ENCODE measurements at regions not wholly inside any gene's neighbourhood (a gene's known extent, or its start where the extent isn't known, plus 50 kb on each side); places are given as distances from the start of the nearest gene placed in this dataset.

DNA sequence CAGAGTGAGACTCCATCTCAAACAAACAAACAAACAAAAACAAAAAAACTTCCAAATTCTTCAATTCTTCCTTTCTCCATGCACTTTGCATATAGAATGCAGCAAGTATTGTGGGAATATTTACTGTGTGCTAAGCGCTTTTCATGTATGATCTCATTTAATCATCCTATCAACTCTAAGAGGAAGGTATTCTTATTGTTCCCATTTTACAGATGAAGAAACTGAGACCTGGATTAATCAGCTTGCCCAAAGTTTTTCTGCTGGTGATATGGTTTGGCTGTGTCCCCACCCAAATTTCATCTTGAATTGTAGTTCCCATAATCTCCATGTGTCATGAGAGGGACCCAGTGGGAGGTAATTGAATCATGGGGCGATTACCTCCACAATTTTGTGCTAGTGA, 56.6 kb upstream of the KCNG1 start:
- Histone ChIP-seq H3K4me1 (ENCODE audit: control insufficient read depth, insufficient read depth, low read length, poor library complexity, severe bottlenecking) (no peaks in the 10 kb centered on the region), H3K36me3 (ENCODE audit: control insufficient read depth, insufficient read depth, low read length) (no peaks in the 10 kb centered on the region), H3K27ac (ENCODE audit: insufficient read depth, low read length, poor library complexity, severe bottlenecking) (no peak overlapping the region), H3K4me3 (ENCODE audit: low read depth, low read length) (no peak overlapping the region), H3K27me3 (ENCODE audit: control insufficient read depth, insufficient read depth, low read length) (no peaks in the 10 kb centered on the region), H3K9me3 (ENCODE audit: control insufficient read depth in 2 of 2, low read length in 2 of 2) (no peaks in the 10 kb centered on the region)
- H3K27me3 Mint-ChIP-seq = peaks cover 19% of the 10 kb centered on the region
- no peak for ATAC-seq (ENCODE audit: low read depth in 2 of 2)
- DNase-seq = no peak
- no peaks in the 10 kb centered on the region for H3K36me3 Mint-ChIP-seq
- no peak overlapping the region for H3K4me3 Mint-ChIP-seq
- no peak overlapping the region for H3K27ac Mint-ChIP-seq
- peaks cover 0 to 2% (median 0%) of the 10 kb centered on the region in 4 donors for H3K4me1 Mint-ChIP-seq
- H3K9me3 Mint-ChIP-seq = peaks cover 0 to 4% (median 0%) of the 10 kb centered on the region in 7 donors

DNA sequence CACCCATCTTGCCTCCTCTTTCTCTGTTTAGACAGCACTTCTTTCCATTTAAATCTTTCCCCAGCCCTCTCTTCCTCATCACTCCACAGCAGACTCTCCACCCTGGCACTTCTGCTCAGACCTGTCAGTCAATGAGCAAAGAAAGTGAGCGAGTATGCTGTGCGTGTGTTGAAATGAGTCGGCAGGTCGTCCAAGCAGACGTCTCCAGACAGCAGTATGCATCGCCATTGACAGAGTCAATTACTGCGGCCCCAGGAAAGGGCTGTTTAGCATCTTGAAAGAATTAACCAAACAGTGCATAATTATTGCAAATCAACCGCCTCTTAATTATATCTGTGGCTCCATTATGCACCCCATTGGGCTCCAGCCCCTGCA, 54.8 kb upstream of the KCNG1 start:
- Mint-ChIP-seq H3K4me3 (no peak overlapping the region), H3K4me1 (peaks cover 0 to 2% (median 0%) of the 10 kb centered on the region in 4 donors), H3K27ac (no peak overlapping the region), H3K9me3 (peaks cover 0 to 4% (median 0%) of the 10 kb centered on the region in 7 donors), H3K27me3 (peaks cover 31% of the 10 kb centered on the region), H3K36me3 (no peaks in the 10 kb centered on the region)
- no peak for DNase-seq
- Histone ChIP-seq H3K4me3 (ENCODE audit: low read depth, low read length) (no peak overlapping the region), H3K27me3 (ENCODE audit: control insufficient read depth, insufficient read depth, low read length) (no peaks in the 10 kb centered on the region), H3K36me3 (ENCODE audit: control insufficient read depth, insufficient read depth, low read length) (no peaks in the 10 kb centered on the region), H3K9me3 (ENCODE audit: control insufficient read depth in 2 of 2, low read length in 2 of 2) (peaks cover 0 to 5% of the 10 kb centered on the region in 2 experiments), H3K27ac (ENCODE audit: insufficient read depth, low read length, poor library complexity, severe bottlenecking) (no peak overlapping the region), H3K4me1 (ENCODE audit: control insufficient read depth, insufficient read depth, low read length, poor library complexity, severe bottlenecking) (no peaks in the 10 kb centered on the region)
- ATAC-seq (ENCODE audit: low read depth in 2 of 2) = no peak

- no peak overlapping the region for H3K27ac ChIP-seq (ENCODE audit: insufficient read depth, low read length, poor library complexity, severe bottlenecking)
- peaks cover 0 to 4% (median 0%) of the 10 kb centered on the region in 7 donors for H3K9me3 Mint-ChIP-seq
- no peak overlapping the region for H3K4me3 Mint-ChIP-seq
- no peaks in the 10 kb centered on the region for H3K36me3 ChIP-seq (ENCODE audit: control insufficient read depth, insufficient read depth, low read length)
- no peak for ATAC-seq (ENCODE audit: low read depth in 2 of 2)
- no peaks in the 10 kb centered on the region for H3K27me3 ChIP-seq (ENCODE audit: control insufficient read depth, insufficient read depth, low read length)
- H3K4me1 ChIP-seq (ENCODE audit: control insufficient read depth, insufficient read depth, low read length, poor library complexity, severe bottlenecking) = no peaks in the 10 kb centered on the region
- peaks cover 0 to 5% of the 10 kb centered on the region in 2 experiments for H3K9me3 ChIP-seq (ENCODE audit: control insufficient read depth in 2 of 2, low read length in 2 of 2)
- H3K27ac Mint-ChIP-seq = no peak overlapping the region
- H3K27me3 Mint-ChIP-seq = peaks cover 37% of the 10 kb centered on the region
- no peak overlapping the region for H3K4me3 ChIP-seq (ENCODE audit: low read depth, low read length)
- no peaks in the 10 kb centered on the region for H3K36me3 Mint-ChIP-seq
- DNase-seq = no peak
- H3K4me1 Mint-ChIP-seq = peaks cover 0 to 2% (median 0%) of the 10 kb centered on the region in 4 donors
Observed at GRCh38 chr20:51076786-51077685, 54.1 kb upstream of the KCNG1 start.

DNA sequence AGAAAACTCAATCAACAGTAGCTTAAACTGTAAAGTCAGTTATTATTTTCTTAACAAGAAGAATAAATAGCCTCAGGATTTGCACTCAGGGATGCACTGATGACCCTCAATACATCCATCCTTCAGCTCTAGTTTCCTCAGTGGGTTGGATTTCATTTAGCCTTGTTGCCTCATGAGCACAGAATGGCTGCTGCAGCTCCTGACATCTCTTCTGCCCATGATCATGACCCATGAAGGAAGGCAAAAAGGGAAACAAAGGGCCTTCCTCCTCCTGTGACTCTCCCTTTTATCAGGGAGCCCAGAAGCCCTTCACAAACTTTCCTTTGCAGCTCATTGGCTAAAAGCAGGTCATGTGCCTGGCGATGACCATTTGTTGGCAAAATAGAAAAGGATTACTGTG, 51.2 kb upstream of the KCNG1 start:
- Mint-ChIP-seq H3K9me3 (peaks cover 0 to 3% (median 0%) of the 10 kb centered on the region in 7 donors), H3K36me3 (no peaks in the 10 kb centered on the region), H3K4me3 (no peak overlapping the region), H3K27ac (no peak overlapping the region), H3K4me1 (peaks cover 0 to 2% (median 0%) of the 10 kb centered on the region in 4 donors), H3K27me3 (peaks cover 41% of the 10 kb centered on the region)
- DNase-seq (no peak), ATAC-seq (ENCODE audit: low read depth in 2 of 2) (no peak)
- Histone ChIP-seq H3K36me3 (ENCODE audit: control insufficient read depth, insufficient read depth, low read length) (no peaks in the 10 kb centered on the region), H3K4me3 (ENCODE audit: low read depth, low read length) (no peak overlapping the region), H3K27me3 (ENCODE audit: control insufficient read depth, insufficient read depth, low read length) (peaks cover 2% of the 10 kb centered on the region), H3K4me1 (ENCODE audit: control insufficient read depth, insufficient read depth, low read length, poor library complexity, severe bottlenecking) (no peaks in the 10 kb centered on the region), H3K9me3 (ENCODE audit: control insufficient read depth in 2 of 2, low read length in 2 of 2) (peaks cover 0 to 5% of the 10 kb centered on the region in 2 experiments), H3K27ac (ENCODE audit: insufficient read depth, low read length, poor library complexity, severe bottlenecking) (no peak overlapping the region)

All from CD4-positive, CD25-positive, alpha-beta regulatory T cell (primary cell).